BLaER1 treated with 17β-estradiol and CSF1 and Interleukin-3, amounts not matched to agents 10 nM and 100 nM (cell line): ENCODE measurements at regions not wholly inside any gene's neighbourhood (a gene's known extent, or its start where the extent isn't known, plus 50 kb on each side); places are given as distances from the start of the nearest gene placed in this dataset.

Experiments
- H3K27ac ChIP-seq, 11 experiments: shearing (Covaris generic); formaldehyde crosslinking; 2 replicates each; pipeline ENCODE4 v1.8.1; 2022
- H3K27me3 ChIP-seq, 11 experiments: shearing (Covaris generic); formaldehyde crosslinking; 2 replicates each; pipeline ENCODE4 v1.8.1; 2022
- H3K36me3 ChIP-seq, 11 experiments: shearing (Covaris generic); formaldehyde crosslinking; 2 replicates each; pipeline ENCODE4 v1.8.1; 2022
- H3K4me1 ChIP-seq, 10 experiments: shearing (Covaris generic); formaldehyde crosslinking; 2 replicates each; pipeline ENCODE4 v1.8.1; 2022
- H3K4me2 ChIP-seq, 11 experiments: shearing (Covaris generic); formaldehyde crosslinking; 2 replicates each; pipeline ENCODE4 v1.8.1; 2022
- H3K4me3 ChIP-seq, 10 experiments: shearing (Covaris generic); formaldehyde crosslinking; 2 replicates each; pipeline ENCODE4 v1.8.1; 2022
- H3K9ac ChIP-seq, 11 experiments: shearing (Covaris generic); formaldehyde crosslinking; 2 replicates each; pipeline ENCODE4 v1.8.1; 2022
- H3K9me3 ChIP-seq, 11 experiments: shearing (Covaris generic); formaldehyde crosslinking; replicated peaks in 1 of 11; 2 replicates each; pipeline ENCODE4 v1.8.1; 2022
- H4K20me1 ChIP-seq, 11 experiments: shearing (Covaris generic); formaldehyde crosslinking; 2 replicates each; pipeline ENCODE4 v1.8.1; 2022
- Cebpa-rat ChIP-seq, 11 experiments: shearing (Covaris generic); IDR thresholded peaks; 2 replicates each; pipeline ENCODE4 v1.8.1; 2022

DNA sequence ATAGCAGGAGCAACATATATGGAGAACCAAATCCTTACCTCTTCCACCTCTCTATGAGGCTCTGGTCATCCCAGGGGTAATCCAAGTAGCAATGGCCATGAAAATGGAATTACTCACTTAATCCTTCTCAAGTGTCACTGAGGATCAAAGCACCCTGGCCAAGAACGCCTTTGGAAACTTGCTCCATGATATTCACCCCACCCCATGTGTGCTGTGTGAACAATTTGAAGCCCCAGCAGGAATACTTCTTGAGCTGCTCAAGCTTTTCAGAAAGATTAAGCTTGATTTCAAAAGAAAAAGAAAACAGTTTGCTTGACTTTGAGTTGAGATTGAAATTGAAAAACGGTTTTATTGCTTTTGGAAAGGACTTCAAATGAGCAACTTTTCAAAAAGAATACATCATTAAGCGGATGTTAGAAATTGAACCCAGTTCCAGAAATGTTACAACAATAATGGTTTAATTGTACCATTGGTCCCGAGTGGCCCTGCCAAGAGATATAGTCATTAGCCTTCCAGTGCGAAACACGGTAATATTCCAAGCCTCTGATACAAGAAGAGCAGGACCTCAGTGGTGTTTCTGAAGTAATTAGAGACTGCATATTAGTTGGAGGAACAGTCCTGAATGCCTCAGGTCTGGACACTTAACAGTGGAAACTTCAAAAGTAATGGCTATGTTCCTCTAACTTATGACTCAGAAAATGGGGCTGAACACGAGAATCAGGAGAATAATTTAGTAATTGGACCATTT is 208.1 kb downstream of the NEBL start:
- Histone ChIP-seq H3K36me3 (no peaks in the 10 kb centered on the region), H4K20me1 (no peaks in the 10 kb centered on the region), H3K9me3 (no peaks in the 10 kb centered on the region), H3K4me3 (no peak overlapping the region), H3K4me1 (peaks cover 0 to 5% (median 0%) of the 10 kb centered on the region in 10 experiments; a peak in 1 of 20 replicates), H3K27me3 (no peaks in the 10 kb centered on the region), H3K27ac (no peak overlapping the region), H3K9ac (no peak overlapping the region), H3K4me2 (no peak overlapping the region)
- TF ChIP-seq Cebpa-rat (IDR thresholded peaks at IDR 0.05): no peak

DNA sequence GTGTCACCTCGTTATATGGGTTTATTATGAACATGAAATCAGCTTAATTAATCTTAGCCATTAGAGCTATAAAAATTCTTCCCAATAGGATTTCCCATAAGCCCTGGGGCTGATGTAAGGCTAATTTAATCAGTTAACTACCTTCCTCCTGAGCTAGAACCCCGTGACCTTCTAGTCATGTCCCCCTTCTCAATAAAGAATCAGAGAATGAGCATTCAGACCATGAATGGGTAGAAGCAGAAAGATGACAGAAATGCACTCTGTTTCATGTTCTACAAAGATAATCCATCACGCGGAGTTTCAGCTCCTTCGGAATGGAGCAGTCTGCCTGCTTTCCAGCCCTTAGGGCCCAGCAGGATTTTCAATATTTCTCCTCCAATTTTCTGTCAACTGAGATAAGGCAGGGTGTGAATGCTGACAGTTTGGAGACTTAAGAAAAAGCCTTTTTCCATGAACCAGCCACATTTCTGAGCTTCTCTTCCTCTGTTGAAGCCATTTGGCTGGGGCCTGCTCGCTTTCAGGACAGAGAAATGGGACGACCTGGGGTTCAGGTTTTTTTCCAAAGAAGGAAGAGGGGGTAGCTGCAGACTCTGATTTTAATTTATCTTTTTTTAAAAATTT is 211.0 kb downstream of the NEBL start:
- Histone ChIP-seq H4K20me1 (no peaks in the 10 kb centered on the region), H3K9ac (no peak overlapping the region), H3K4me3 (no peak overlapping the region), H3K27me3 (no peaks in the 10 kb centered on the region), H3K4me2 (no peak overlapping the region), H3K27ac (no peak overlapping the region), H3K4me1 (peaks cover 0 to 3% (median 0%) of the 10 kb centered on the region in 10 experiments; a peak in 1 of 20 replicates), H3K9me3 (0 out of 22 replicates have a peak, but pooled peaks cover 0 to 4% (median 0%) of the 10 kb centered on the region in 11 experiments), H3K36me3 (no peaks in the 10 kb centered on the region)
- no peak for TF ChIP-seq Cebpa-rat (IDR thresholded peaks at IDR 0.05)

DNA sequence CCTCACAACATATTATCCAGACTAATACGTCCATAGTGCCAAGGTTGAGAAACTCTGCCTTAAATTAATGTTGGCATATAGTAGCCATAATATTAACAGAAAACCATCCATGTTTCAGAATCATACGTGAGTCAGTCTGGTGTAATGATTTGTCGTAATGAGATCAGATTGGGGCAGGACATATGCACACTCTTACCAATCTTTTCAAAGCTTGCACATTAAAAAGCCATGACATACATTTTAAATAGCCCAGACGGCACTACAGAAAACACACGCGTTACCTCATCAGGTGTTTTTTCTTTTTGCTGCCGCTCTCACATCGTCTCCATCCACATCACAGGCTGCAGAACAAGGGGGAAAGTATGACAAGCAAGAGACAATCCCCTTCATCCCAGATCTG is 211.6 kb downstream of the NEBL start:
- Histone ChIP-seq H3K27ac (no peak overlapping the region), H3K27me3 (no peaks in the 10 kb centered on the region), H3K9me3 (0 out of 22 replicates have a peak, but pooled peaks cover 0 to 4% (median 0%) of the 10 kb centered on the region in 11 experiments), H3K9ac (no peak overlapping the region), H3K4me3 (no peak overlapping the region), H4K20me1 (no peaks in the 10 kb centered on the region), H3K4me2 (no peak overlapping the region), H3K36me3 (no peaks in the 10 kb centered on the region), H3K4me1 (no peaks in the 10 kb centered on the region)
- TF ChIP-seq Cebpa-rat (IDR thresholded peaks at IDR 0.05): no peak

DNA sequence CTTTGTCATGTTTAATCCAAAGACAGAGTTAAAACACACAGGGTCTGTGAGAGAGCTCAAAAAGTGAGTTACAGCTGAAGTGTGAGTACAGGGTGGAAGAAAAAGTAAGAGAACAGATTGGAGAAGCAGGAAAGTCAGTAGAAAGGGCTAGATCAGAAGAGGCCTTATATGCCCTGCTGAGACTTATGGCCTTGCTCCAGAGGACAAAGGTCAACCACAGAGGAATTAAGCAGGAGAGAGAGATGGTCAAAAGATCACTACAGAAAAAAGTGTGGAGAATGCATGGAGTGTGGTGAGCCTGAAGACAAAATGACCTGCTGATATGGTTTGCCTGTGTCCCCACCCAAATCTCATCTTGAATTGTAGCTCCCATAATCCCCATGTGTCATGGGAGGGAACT is 213.8 kb downstream of the NEBL start:
- no peaks in the 10 kb centered on the region for H3K4me1 ChIP-seq
- H3K4me2 ChIP-seq: no peak overlapping the region
- 0 out of 22 replicates have a peak, but pooled peaks cover 0 to 4% (median 0%) of the 10 kb centered on the region in 11 experiments for H3K9me3 ChIP-seq
- H3K9ac ChIP-seq: no peak overlapping the region
- no peak for TF ChIP-seq Cebpa-rat (IDR thresholded peaks at IDR 0.05)
- H3K27me3 ChIP-seq: no peaks in the 10 kb centered on the region
- no peaks in the 10 kb centered on the region for H3K36me3 ChIP-seq
- H3K27ac ChIP-seq: no peak overlapping the region
- H3K4me3 ChIP-seq: no peak overlapping the region
- no peaks in the 10 kb centered on the region for H4K20me1 ChIP-seq

DNA sequence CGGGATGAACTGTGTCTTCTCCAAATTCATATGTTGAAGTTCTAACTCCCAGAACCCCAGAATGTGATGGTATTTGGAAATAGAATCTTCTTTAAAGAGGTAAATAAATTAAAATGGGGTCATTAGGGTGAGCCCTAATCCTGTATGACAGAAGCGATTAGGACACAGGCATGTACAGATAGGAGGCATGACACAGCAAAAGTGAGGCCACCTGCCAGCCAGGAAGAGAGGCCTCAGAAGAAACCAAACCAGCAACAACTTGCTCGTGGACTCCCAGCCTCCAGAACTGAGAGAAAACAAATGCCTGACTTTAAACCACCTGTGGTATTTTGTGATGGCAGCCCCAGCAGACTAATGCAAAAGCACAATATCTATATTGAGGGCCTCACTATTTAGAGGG is 214.3 kb downstream of the NEBL start:
- 0 out of 22 replicates have a peak, but pooled peaks cover 0 to 4% (median 0%) of the 10 kb centered on the region in 11 experiments for H3K9me3 ChIP-seq
- no peak overlapping the region for H3K4me2 ChIP-seq
- H4K20me1 ChIP-seq: no peaks in the 10 kb centered on the region
- H3K27me3 ChIP-seq: no peaks in the 10 kb centered on the region
- H3K9ac ChIP-seq: no peak overlapping the region
- H3K36me3 ChIP-seq: no peaks in the 10 kb centered on the region
- no peak overlapping the region for H3K27ac ChIP-seq
- H3K4me3 ChIP-seq: no peak overlapping the region
- H3K4me1 ChIP-seq: no peaks in the 10 kb centered on the region
- no peak for TF ChIP-seq Cebpa-rat (IDR thresholded peaks at IDR 0.05)

DNA sequence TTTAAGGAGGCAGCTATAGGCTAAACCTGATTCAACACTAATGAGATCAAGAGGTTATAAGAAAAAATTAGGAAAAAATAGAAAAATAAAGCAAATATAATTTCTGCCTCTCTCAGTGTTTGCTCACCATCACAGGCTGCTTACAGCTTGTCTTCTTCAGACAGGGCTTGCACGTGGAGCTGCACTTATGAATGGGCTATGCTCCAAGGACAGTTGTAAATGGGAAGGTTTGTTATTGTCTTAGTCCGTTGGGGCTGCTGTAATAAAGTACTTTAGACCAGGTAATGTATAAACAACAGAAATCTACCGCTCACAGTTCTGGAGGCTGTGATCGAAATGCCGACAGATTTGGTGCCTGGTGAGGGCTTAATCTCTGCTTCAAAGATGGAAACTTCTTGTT is 219.8 kb downstream of the NEBL start:
- no peaks in the 10 kb centered on the region for H3K27me3 ChIP-seq
- no peaks in the 10 kb centered on the region for H3K36me3 ChIP-seq
- TF ChIP-seq Cebpa-rat (IDR thresholded peaks at IDR 0.05): no peak
- H3K9me3 ChIP-seq: no peaks in the 10 kb centered on the region
- no peak overlapping the region for H3K9ac ChIP-seq
- H4K20me1 ChIP-seq: no peaks in the 10 kb centered on the region
- no peak overlapping the region for H3K4me3 ChIP-seq
- no peak overlapping the region for H3K27ac ChIP-seq
- peaks cover 0 to 12% (median 4%) of the 10 kb centered on the region in 10 experiments; a peak in 7 of 20 replicates for H3K4me1 ChIP-seq
- H3K4me2 ChIP-seq: no peak overlapping the region

DNA sequence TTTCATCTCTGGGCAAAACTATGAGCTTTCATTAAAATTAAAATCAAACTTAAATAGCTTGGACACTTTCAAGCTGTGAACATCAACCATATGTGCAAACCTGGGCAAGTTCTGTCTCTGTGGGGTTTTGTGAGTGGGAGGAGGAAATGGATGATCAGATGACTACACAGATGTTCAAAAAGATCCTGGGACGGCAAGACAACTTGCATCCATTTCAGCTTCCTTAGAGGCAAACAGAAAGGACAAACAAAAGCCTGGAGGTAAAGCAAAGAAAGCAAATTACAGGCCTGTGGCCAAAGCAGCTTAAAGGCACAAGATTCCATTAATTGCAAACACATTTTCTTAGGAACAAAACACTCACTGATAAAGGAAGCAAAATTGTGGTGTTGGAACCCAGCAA is 222.2 kb downstream of the NEBL start:
- H3K4me3 ChIP-seq: no peak overlapping the region
- H3K4me1 ChIP-seq: peaks cover 0 to 16% (median 4%) of the 10 kb centered on the region in 10 experiments; a peak in 7 of 20 replicates
- H4K20me1 ChIP-seq: no peaks in the 10 kb centered on the region
- H3K9me3 ChIP-seq: no peaks in the 10 kb centered on the region
- H3K9ac ChIP-seq: no peak overlapping the region
- TF ChIP-seq Cebpa-rat (IDR thresholded peaks at IDR 0.05): no peak
- no peak overlapping the region for H3K27ac ChIP-seq
- no peak overlapping the region for H3K4me2 ChIP-seq
- H3K36me3 ChIP-seq: no peaks in the 10 kb centered on the region
- H3K27me3 ChIP-seq: no peaks in the 10 kb centered on the region

DNA sequence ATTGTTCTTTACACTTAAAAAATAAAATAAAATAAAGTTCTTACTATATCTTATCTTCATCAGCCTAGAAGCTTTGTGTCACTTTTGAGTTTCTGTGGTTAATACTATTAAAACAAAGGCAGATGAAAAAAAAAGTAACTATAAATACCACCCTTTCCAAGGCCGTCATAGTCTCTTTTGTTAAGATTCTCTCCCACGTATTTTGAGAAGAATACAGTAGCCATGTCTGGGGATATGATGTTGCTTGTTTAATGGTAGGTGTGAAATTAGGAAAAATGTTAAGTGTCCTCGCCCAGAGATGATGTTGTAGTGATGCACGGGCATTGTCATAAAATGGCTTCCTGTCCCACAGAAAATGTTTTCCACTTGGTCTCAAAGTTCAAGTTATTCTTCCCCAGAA is 223.9 kb downstream of the NEBL start:
- Histone ChIP-seq H3K9me3 (no peaks in the 10 kb centered on the region), H3K36me3 (no peaks in the 10 kb centered on the region)

DNA sequence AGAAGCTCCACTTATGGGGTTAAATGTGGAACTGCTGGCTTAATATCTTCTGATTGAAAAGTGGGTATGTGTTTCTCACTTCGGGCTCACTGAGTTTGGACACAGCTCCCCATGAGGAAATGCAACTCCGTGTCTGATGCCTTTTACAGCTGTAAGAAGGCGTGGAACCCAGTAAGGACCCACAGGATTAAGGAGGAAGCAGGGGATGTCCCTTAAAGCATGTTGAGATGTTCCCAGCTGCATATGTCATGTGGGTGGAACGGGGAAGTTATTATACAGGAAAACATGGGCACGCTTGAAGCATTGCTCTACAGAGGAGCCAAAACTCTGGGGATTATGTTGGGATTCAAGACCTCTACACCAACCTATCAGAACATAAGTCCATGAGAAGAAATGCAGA is 224.4 kb downstream of the NEBL start:
- no peaks in the 10 kb centered on the region for H3K36me3 ChIP-seq
- no peaks in the 10 kb centered on the region for H4K20me1 ChIP-seq
- no peak overlapping the region for H3K4me3 ChIP-seq
- TF ChIP-seq Cebpa-rat (IDR thresholded peaks at IDR 0.05): no peak
- H3K4me1 ChIP-seq: peaks cover 0 to 16% (median 4%) of the 10 kb centered on the region in 10 experiments; a peak in 7 of 20 replicates
- no peaks in the 10 kb centered on the region for H3K27me3 ChIP-seq
- no peak overlapping the region for H3K9ac ChIP-seq
- peak overlapping the region in 7 of 11 experiments; percentile 3 to 23 (median 8); a peak in 3 of 22 replicates for H3K4me2 ChIP-seq
- H3K27ac ChIP-seq: no peak overlapping the region
- no peaks in the 10 kb centered on the region for H3K9me3 ChIP-seq

More for the DNA sequence above, 223.9 kb downstream of the NEBL start:
- no peaks in the 10 kb centered on the region for H3K27me3 ChIP-seq
- no peaks in the 10 kb centered on the region for H4K20me1 ChIP-seq
- peaks cover 0 to 16% (median 4%) of the 10 kb centered on the region in 10 experiments; a peak in 7 of 20 replicates for H3K4me1 ChIP-seq
- H3K27ac ChIP-seq: no peak overlapping the region
- no peak for TF ChIP-seq Cebpa-rat (IDR thresholded peaks at IDR 0.05)
- no peak overlapping the region for H3K4me3 ChIP-seq
- peak overlapping the region in 1 of 11 experiments; percentile 3; a peak in 1 of 22 replicates for H3K4me2 ChIP-seq
- H3K9ac ChIP-seq: no peak overlapping the region
